Neuronal stem cell (in vitro differentiated cells): ENCODE measurements at regions not wholly inside any gene's neighbourhood (a gene's known extent, or its start where the extent isn't known, plus 50 kb on each side); places are given as distances from the start of the nearest gene placed in this dataset.

ENCODE experiments used
- DNase-seq: peaks from one replicate; pipeline ENCODE4 v3.0.0-alpha.2; 2013; ENCODE audit warnings: low spot score
- H2AFZ ChIP-seq: one replicate; pipeline ENCODE4 v1.6.1; 2013; ENCODE audit warnings: mild to moderate bottlenecking, low read length, inconsistent platforms
- H2AK5ac ChIP-seq: 2 replicates; pipeline ENCODE4 v1.6.1; 2013; ENCODE audit warnings: low read depth, mild to moderate bottlenecking, inconsistent platforms, low read length, moderate library complexity, mixed read lengths
- H2BK120ac ChIP-seq: 2 replicates; pipeline ENCODE4 v1.6.1; 2013; ENCODE audit warnings: low read depth, mild to moderate bottlenecking, inconsistent platforms, low read length, moderate library complexity, mixed read lengths
- H2BK12ac ChIP-seq: one replicate; pipeline ENCODE4 v1.6.1; 2013; ENCODE audit warnings: low read length, inconsistent platforms
- H2BK15ac ChIP-seq: 2 replicates; pipeline ENCODE4 v1.6.1; 2013; ENCODE audit warnings: mild to moderate bottlenecking, low read length, inconsistent platforms, mixed read lengths
- H2BK5ac ChIP-seq: one replicate; pipeline ENCODE4 v1.6.1; 2013; ENCODE audit warnings: inconsistent platforms, mild to moderate bottlenecking, low read length, moderate library complexity
- H3K14ac ChIP-seq: one replicate; pipeline ENCODE4 v1.6.1; 2013; ENCODE audit warnings: low read length, inconsistent platforms
- H3K18ac ChIP-seq: 2 replicates; pipeline ENCODE4 v1.6.1; 2013; ENCODE audit warnings: low read length, inconsistent platforms
- H3K23ac ChIP-seq: 2 replicates; pipeline ENCODE4 v1.6.1; 2013; ENCODE audit warnings: low read depth, mild to moderate bottlenecking, mixed read lengths, low read length, inconsistent platforms; ENCODE audit not compliant: poor library complexity
- H3K27ac ChIP-seq: replicated peaks from 3 replicates; pipeline ENCODE4 v1.5.1; 2013; ENCODE audit warnings: low read length, inconsistent platforms
- H3K27me3 ChIP-seq, 3 experiments: 2 replicates each; pipeline ENCODE4 v1.6.1; 2013; ENCODE audit warnings: low read length in 3 of 3, mild to moderate bottlenecking in 2 of 3, inconsistent platforms in 1 of 3, low read depth in 1 of 3, mixed read lengths in 1 of 3, moderate library complexity in 1 of 3; ENCODE audit not compliant: control insufficient read depth in 3 of 3, insufficient read depth in 3 of 3
- H3K36me3 ChIP-seq, 2 donors: replicated peaks in 1 of 2; 2 replicates each; pipeline ENCODE4 v1.6.1; 2013; ENCODE audit warnings: low read length in 2 of 2; ENCODE audit not compliant: control insufficient read depth in 2 of 2, insufficient read depth in 2 of 2
- H3K4ac ChIP-seq: 2 replicates; pipeline ENCODE4 v1.6.1; 2013; ENCODE audit warnings: inconsistent platforms, mild to moderate bottlenecking, low read length, moderate library complexity
- H3K4me1 ChIP-seq, 2 donors: 1 replicate in 1 of 2; 2 replicates in 1 of 2; pipeline ENCODE4 v1.6.1; 2013; ENCODE audit warnings: low read length in 2 of 2, low read depth in 1 of 2; ENCODE audit not compliant: control insufficient read depth in 2 of 2, insufficient read depth in 1 of 2
- H3K4me2 ChIP-seq: one replicate; pipeline ENCODE4 v1.6.1; 2013; ENCODE audit warnings: mild to moderate bottlenecking, low read length, inconsistent platforms; ENCODE audit not compliant: insufficient read depth, poor library complexity, severe bottlenecking
- H3K4me3 ChIP-seq, 2 donors: 2 replicates each; pipeline ENCODE4 v1.5.1; 2013; ENCODE audit warnings: low read length in 2 of 2, mild to moderate bottlenecking in 2 of 2, inconsistent platforms in 1 of 2, moderate library complexity in 1 of 2
- H3K79me1 ChIP-seq: one replicate; pipeline ENCODE4 v1.6.1; 2013; ENCODE audit warnings: low read depth, mild to moderate bottlenecking, inconsistent platforms, low read length, moderate library complexity
- H3K9ac ChIP-seq: one replicate; pipeline ENCODE4 v1.6.1; 2013; ENCODE audit warnings: mild to moderate bottlenecking, low read depth, low read length, inconsistent platforms; ENCODE audit not compliant: poor library complexity
- H3K9me3 ChIP-seq, 2 donors: replicated peaks in 1 of 2; 2 replicates each; pipeline versions ENCODE3 to v1.6.1; 2013; ENCODE audit warnings: low read length in 2 of 2, mild to moderate bottlenecking in 2 of 2, inconsistent platforms in 1 of 2, low read depth in 1 of 2, mixed read lengths in 1 of 2, moderate library complexity in 1 of 2; ENCODE audit not compliant: control insufficient read depth in 2 of 2, insufficient read depth in 1 of 2
- H4K8ac ChIP-seq: one replicate; pipeline ENCODE4 v1.6.1; 2013; ENCODE audit warnings: low read depth, mild to moderate bottlenecking, inconsistent platforms, low read length, moderate library complexity
- H4K91ac ChIP-seq: one replicate; pipeline ENCODE4 v1.6.1; 2013; ENCODE audit warnings: low read length, low read depth, mild to moderate bottlenecking, inconsistent platforms; ENCODE audit not compliant: poor library complexity
- WGBS, 2 donors: extraction: QIAGEN DNeasy Blood & Tissue Kit; methylation state at CpG; one replicate each; pipeline ENCODE4 v1.1.7; 2013; ENCODE audit warnings: missing lambda C conversion rate in 2 of 2, mixed read lengths in 1 of 2; ENCODE audit not compliant: insufficient read length in 2 of 2, insufficient replicate concordance in 1 of 2; ENCODE audit errors: extremely low coverage in 2 of 2; 5-methylcytosine and 5-hydroxymethylcytosine counted together

GRCh38 chr14:51185180-51185579 is 54.9 kb upstream of the TMX1 start:
- no peak overlapping the region for H3K9ac ChIP-seq
- H3K36me3 ChIP-seq, result no peaks in the 10 kb centered on the region
- H2BK120ac ChIP-seq, result no peak overlapping the region
- no peak overlapping the region for H4K91ac ChIP-seq
- no peaks in the 10 kb centered on the region for H3K4me1 ChIP-seq
- no peak overlapping the region for H2BK12ac ChIP-seq
- DNase-seq, result no peak
- H3K4me3 ChIP-seq, result no peak overlapping the region
- no peak overlapping the region for H2BK5ac ChIP-seq
- H3K4ac ChIP-seq, result no peak overlapping the region
- H3K23ac ChIP-seq, result no peak overlapping the region
- no peaks in the 10 kb centered on the region for H3K79me1 ChIP-seq
- no peak overlapping the region for H3K14ac ChIP-seq
- no peak overlapping the region for H2AFZ ChIP-seq
- H3K27me3 ChIP-seq, result peaks cover 0 to 2% (median 0%) of the 10 kb centered on the region in 3 experiments
- H4K8ac ChIP-seq, result no peak overlapping the region
- no peak overlapping the region for H2BK15ac ChIP-seq
- H3K18ac ChIP-seq, result no peak overlapping the region
- no peak overlapping the region for H2AK5ac ChIP-seq
- no peak overlapping the region for H3K4me2 ChIP-seq
- no peak overlapping the region for H3K27ac ChIP-seq
- no CpG with 5 or more reads among the region's 3 CpGs for WGBS, 2 donors
- no peaks in the 10 kb centered on the region for H3K9me3 ChIP-seq

GRCh38 chr14:51185754-51186153 is 54.3 kb upstream of the TMX1 start:
- Histone ChIP-seq H4K8ac (no peak overlapping the region), H3K4ac (no peak overlapping the region), H3K27ac (no peak overlapping the region), H3K9me3 (no peaks in the 10 kb centered on the region), H3K36me3 (no peaks in the 10 kb centered on the region), H3K9ac (no peak overlapping the region), H3K4me1 (no peaks in the 10 kb centered on the region), H3K14ac (no peak overlapping the region), H3K27me3 (peaks cover 0 to 2% (median 0%) of the 10 kb centered on the region in 3 experiments), H2AK5ac (no peak overlapping the region), H3K18ac (no peak overlapping the region), H3K4me2 (no peak overlapping the region), H2AFZ (no peak overlapping the region), H3K79me1 (no peaks in the 10 kb centered on the region), H2BK15ac (no peak overlapping the region), H2BK120ac (no peak overlapping the region), H3K23ac (no peak overlapping the region), H3K4me3 (no peak overlapping the region), H2BK5ac (no peak overlapping the region), H4K91ac (no peak overlapping the region), H2BK12ac (no peak overlapping the region)
- no CpG with 5 or more reads among the region's 1 CpG for WGBS, 2 donors
- DNase-seq, result no peak

GRCh38 chr14:51188566-51189185 is 51.4 kb upstream of the TMX1 start:
- H4K91ac ChIP-seq, result no peak overlapping the region
- H3K79me1 ChIP-seq, result no peaks in the 10 kb centered on the region
- H3K4me3 ChIP-seq, result no peak overlapping the region
- H3K9ac ChIP-seq, result no peak overlapping the region
- H3K23ac ChIP-seq, result no peak overlapping the region
- DNase-seq, result no peak
- peaks cover 0 to 2% (median 0%) of the 10 kb centered on the region in 3 experiments for H3K27me3 ChIP-seq
- H2BK120ac ChIP-seq, result no peak overlapping the region
- H3K14ac ChIP-seq, result no peak overlapping the region
- no peak overlapping the region for H3K4ac ChIP-seq
- H2BK15ac ChIP-seq, result no peak overlapping the region
- no peaks in the 10 kb centered on the region for H3K36me3 ChIP-seq
- no peak overlapping the region for H4K8ac ChIP-seq
- WGBS, 2 donors, result no CpG with 5 or more reads among the region's 6 CpGs
- no peak overlapping the region for H3K18ac ChIP-seq
- H3K4me2 ChIP-seq, result no peak overlapping the region
- H2AFZ ChIP-seq, result no peak overlapping the region
- no peak overlapping the region for H2BK12ac ChIP-seq
- H3K27ac ChIP-seq, result no peak overlapping the region
- H3K4me1 ChIP-seq, result no peaks in the 10 kb centered on the region
- no peak overlapping the region for H2BK5ac ChIP-seq
- no peaks in the 10 kb centered on the region for H3K9me3 ChIP-seq
- H2AK5ac ChIP-seq, result no peak overlapping the region

GRCh38 chr14:51189600-51190376 is 50.3 kb upstream of the TMX1 start:
- no peak overlapping the region for H3K4me3 ChIP-seq
- H3K18ac ChIP-seq, result no peak overlapping the region
- no peak overlapping the region for H3K9ac ChIP-seq
- H4K91ac ChIP-seq, result no peak overlapping the region
- no peak overlapping the region for H3K4me2 ChIP-seq
- no CpG with 5 or more reads among the region's 4 CpGs for WGBS, 2 donors
- no peak overlapping the region for H3K4ac ChIP-seq
- no peak overlapping the region for H2BK5ac ChIP-seq
- H2AK5ac ChIP-seq, result no peak overlapping the region
- no peaks in the 10 kb centered on the region for H3K79me1 ChIP-seq
- no peak overlapping the region for H2BK15ac ChIP-seq
- H4K8ac ChIP-seq, result no peak overlapping the region
- DNase-seq, result no peak
- H3K14ac ChIP-seq, result no peak overlapping the region
- no peak overlapping the region for H2BK120ac ChIP-seq
- no peak overlapping the region for H3K23ac ChIP-seq
- no peak overlapping the region for H2AFZ ChIP-seq
- H3K9me3 ChIP-seq, result no peaks in the 10 kb centered on the region
- H2BK12ac ChIP-seq, result no peak overlapping the region
- H3K4me1 ChIP-seq, result no peaks in the 10 kb centered on the region
- H3K36me3 ChIP-seq, result no peaks in the 10 kb centered on the region
- H3K27ac ChIP-seq, result no peak overlapping the region
- H3K27me3 ChIP-seq, result peaks cover 0 to 2% (median 0%) of the 10 kb centered on the region in 3 experiments
